RWPE2 (cell line): ENCODE measurements at regions not wholly inside any gene's neighbourhood (a gene's known extent, or its start where the extent isn't known, plus 50 kb on each side); places are given as distances from the start of the nearest gene placed in this dataset.
"Not testable (repeated sequence)": the region's sequence is repeated elsewhere in the genome, so short reads cannot be mapped to it uniquely, and the experiment has no call there.

Experiments used
- ATAC-seq: fragments of 200-7000 bp; cut with Tn5 transposase; 3 replicates; pipeline ENCODE4 v1.9.1; 2021; ENCODE audit warnings: low read depth
- DNase-seq: peaks from one replicate; pipeline ENCODE4 v3.0.0-alpha.2; 2020; ENCODE audit warnings: low spot score
- H3K27ac ChIP-seq: fragments of 450-650 bp; 2 replicates; pipeline ENCODE4 v1.5.1; 2017; ENCODE audit warnings: mild to moderate bottlenecking; ENCODE audit not compliant: poor library complexity, severe bottlenecking
- H3K27me3 ChIP-seq: fragments of 250-450 bp; sonication (Bioruptor Pico); 2 replicates; pipeline ENCODE4 v1.5.1; 2021; ENCODE audit warnings: mild to moderate bottlenecking, moderate library complexity; ENCODE audit not compliant: insufficient read depth, poor library complexity, severe bottlenecking
- H3K36me3 ChIP-seq: fragments of 250-450 bp; sonication (Bioruptor Pico); 2 replicates; pipeline ENCODE4 v1.5.1; 2020; ENCODE audit warnings: low read depth, mild to moderate bottlenecking, moderate library complexity
- H3K4me1 ChIP-seq: fragments of 250-450 bp; sonication (Bioruptor Pico); 2 replicates; pipeline ENCODE4 v1.5.1; 2021; ENCODE audit warnings: mild to moderate bottlenecking, moderate library complexity; ENCODE audit not compliant: insufficient read depth, poor library complexity, severe bottlenecking
- H3K4me3 ChIP-seq: fragments of 250-450 bp; sonication (Bioruptor Pico); 2 replicates; pipeline ENCODE4 v1.5.1; 2021; ENCODE audit warnings: mild to moderate bottlenecking, moderate library complexity; ENCODE audit not compliant: severe bottlenecking
- H3K9me3 ChIP-seq: fragments of 250-450 bp; sonication (Bioruptor Pico); 2 replicates; pipeline ENCODE4 v1.5.1; 2021; ENCODE audit warnings: mild to moderate bottlenecking, moderate library complexity; ENCODE audit not compliant: severe bottlenecking
- TF ChIP-seq, protein P1 (sequence below): fragments of 450-650 bp; IDR thresholded peaks from one replicate; pipeline ENCODE4 v1.5.1; 2017; ENCODE audit warnings: mild to moderate bottlenecking, moderate library complexity; ENCODE audit not compliant: poor library complexity, severe bottlenecking

DNA sequence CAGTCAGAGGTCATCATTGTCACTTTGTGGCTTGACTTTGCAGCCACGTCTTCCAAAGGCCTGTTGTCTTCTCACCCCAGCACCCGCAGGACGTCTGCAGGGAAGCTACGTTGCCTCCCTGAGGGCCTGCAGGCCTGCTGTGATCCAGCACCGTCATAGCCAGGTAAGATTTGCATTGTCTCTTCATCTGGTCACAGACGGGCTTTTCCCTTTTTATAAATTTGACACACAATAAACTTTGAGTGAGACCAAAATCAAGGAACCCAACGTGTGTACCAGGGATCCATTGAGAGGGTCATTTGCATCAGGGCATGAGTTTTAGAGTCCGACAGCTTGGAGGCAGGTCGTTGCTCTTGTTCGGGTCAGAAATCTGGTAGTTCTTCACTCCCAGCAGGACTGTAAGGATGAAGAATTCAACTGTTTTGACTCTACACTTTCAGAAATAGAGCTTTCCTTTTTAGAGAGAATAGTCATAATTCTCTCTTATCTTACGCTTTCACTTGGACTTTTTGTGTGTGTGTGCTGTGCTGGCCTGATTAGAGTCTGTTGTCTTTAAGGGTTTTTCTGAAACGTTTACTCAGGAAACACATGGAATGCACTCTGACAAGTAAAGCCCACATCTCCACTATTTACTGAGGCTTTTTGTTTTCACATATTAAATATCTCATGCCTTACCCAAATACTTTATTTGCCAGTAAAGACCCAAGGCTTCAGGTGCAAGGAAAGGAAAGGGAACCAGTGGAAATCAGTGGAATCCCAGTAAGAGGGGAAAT, 177.2 kb upstream of the TAB2 start:
- TF ChIP-seq, protein P1, sequence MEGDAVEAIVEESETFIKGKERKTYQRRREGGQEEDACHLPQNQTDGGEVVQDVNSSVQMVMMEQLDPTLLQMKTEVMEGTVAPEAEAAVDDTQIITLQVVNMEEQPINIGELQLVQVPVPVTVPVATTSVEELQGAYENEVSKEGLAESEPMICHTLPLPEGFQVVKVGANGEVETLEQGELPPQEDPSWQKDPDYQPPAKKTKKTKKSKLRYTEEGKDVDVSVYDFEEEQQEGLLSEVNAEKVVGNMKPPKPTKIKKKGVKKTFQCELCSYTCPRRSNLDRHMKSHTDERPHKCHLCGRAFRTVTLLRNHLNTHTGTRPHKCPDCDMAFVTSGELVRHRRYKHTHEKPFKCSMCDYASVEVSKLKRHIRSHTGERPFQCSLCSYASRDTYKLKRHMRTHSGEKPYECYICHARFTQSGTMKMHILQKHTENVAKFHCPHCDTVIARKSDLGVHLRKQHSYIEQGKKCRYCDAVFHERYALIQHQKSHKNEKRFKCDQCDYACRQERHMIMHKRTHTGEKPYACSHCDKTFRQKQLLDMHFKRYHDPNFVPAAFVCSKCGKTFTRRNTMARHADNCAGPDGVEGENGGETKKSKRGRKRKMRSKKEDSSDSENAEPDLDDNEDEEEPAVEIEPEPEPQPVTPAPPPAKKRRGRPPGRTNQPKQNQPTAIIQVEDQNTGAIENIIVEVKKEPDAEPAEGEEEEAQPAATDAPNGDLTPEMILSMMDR, result no peak
- ATAC-seq (no peak), DNase-seq (no peak)

DNA sequence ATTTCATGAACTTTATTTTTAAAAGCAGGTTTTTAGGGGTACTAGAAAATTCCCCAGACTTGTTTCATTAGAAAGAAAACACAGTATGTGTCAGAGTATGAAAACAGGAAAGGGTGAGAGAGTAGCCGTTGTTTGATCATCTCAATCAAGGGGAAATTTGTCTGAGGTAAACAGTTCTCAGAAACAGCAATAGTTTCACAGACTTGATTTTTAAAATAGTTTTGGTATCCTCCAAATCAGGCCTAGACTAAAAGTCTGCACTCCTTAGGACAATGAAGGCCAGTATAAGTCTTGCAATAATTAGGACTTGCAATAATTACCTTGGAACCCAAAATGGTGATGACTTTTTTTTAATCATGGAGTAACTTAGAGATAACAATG, 176.6 kb upstream of the TAB2 start:
- DNase-seq (no peak), ATAC-seq (no peak)
- TF ChIP-seq, protein P1, result no peak
- Histone ChIP-seq H3K27ac (no peak overlapping the region), H3K27me3 (no peaks in the 10 kb centered on the region), H3K36me3 (no peaks in the 10 kb centered on the region), H3K4me3 (no peak overlapping the region), H3K4me1 (no peaks in the 10 kb centered on the region), H3K9me3 (peaks cover 5% of the 10 kb centered on the region)

More for the DNA sequence above, 177.2 kb upstream of the TAB2 start:
- Histone ChIP-seq H3K9me3 (peaks cover 5% of the 10 kb centered on the region), H3K27ac (no peak overlapping the region), H3K36me3 (no peaks in the 10 kb centered on the region), H3K4me3 (no peak overlapping the region), H3K27me3 (no peaks in the 10 kb centered on the region), H3K4me1 (no peaks in the 10 kb centered on the region)

DNA sequence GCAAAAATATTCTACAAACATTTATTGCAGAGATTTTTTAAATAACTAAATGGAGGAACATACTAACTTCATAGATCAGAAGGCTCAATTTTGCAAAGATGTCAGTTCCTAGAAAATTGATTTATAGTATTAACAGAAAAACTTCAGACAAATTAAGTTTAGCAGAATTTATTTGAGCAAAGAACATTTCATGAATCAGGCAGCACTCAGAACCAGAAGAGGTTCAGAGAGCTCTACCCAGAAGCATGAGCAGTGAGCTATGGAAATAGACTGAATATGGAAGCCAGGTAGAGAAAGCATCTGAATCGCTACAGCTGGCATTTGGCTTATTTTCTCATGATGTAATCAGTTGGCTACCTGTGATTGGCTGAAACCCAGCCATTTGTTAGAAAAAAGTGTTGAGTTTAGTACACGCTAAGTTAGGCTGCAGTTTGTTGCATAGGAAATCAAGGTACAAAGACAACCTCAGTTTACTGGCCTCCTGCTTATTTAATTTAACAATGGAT, 174.5 kb upstream of the TAB2 start:
- DNase-seq, result no peak
- Histone ChIP-seq H3K4me1 (no peaks in the 10 kb centered on the region), H3K27me3 (no peaks in the 10 kb centered on the region), H3K27ac (no peak overlapping the region), H3K4me3 (no peak overlapping the region), H3K36me3 (no peaks in the 10 kb centered on the region), H3K9me3 (peaks cover 5% of the 10 kb centered on the region)
- ATAC-seq, result no peak
- TF ChIP-seq, protein P1, result no peak

DNA sequence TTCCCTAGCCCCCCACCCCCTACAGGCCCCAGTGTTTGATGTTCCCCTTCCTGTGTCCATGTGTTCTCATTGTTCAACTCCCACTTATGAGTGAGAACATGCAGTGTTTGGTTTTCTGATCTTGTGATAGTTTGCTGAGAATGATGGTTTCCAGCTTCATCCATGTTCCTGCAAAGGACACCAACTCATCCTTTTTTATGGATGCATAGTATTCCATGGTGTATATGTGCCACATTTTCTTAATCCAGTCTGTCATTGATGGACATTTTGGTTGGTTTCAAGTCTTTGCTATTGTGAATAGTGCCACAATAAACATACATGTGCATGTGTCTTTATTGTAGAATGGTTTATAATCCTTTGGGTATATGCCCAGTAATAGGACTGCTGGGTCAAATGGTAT, 171.7 kb upstream of the TAB2 start:
- not testable (repeated sequence) for H3K4me1 ChIP-seq, ATAC-seq, H3K27ac ChIP-seq, DNase-seq, H3K27me3 ChIP-seq, H3K36me3 ChIP-seq, H3K9me3 ChIP-seq, H3K4me3 ChIP-seq

DNA sequence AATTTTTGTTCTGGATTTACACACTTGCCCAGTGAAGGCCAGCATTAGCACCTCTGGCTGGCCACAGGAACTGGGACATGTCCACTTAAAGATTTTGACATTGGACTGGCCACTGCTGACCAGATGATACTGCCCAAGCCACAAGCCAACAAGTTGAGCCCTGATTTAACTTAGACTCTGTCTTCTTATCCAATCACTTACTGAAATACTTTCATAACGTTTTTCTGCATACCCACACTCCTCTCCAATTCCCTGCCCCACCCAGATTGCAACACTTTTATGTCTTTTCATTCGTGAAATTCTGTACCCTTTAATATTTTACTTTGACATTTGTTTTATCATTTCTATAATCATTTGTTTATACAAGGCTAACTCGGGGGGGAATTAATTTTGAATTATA, 170.3 kb upstream of the TAB2 start:
- DNase-seq (no peak), ATAC-seq (no peak)
- no peak overlapping the region for H3K27ac ChIP-seq
- H3K4me1 ChIP-seq, result no peaks in the 10 kb centered on the region
- H3K4me3 ChIP-seq, result no peak overlapping the region
- H3K9me3 ChIP-seq, result no peaks in the 10 kb centered on the region
- H3K36me3 ChIP-seq, result no peaks in the 10 kb centered on the region
- TF ChIP-seq, protein P1, result no peak
- H3K27me3 ChIP-seq, result no peaks in the 10 kb centered on the region
